Myocyte (in vitro differentiated cells): ENCODE measurements at regions not wholly inside any gene's neighbourhood (a gene's known extent, or its start where the extent isn't known, plus 50 kb on each side); places are given as distances from the start of the nearest gene placed in this dataset.
"Not testable (repeated sequence)": the region's sequence is repeated elsewhere in the genome, so short reads cannot be mapped to it uniquely, and the experiment has no call there.

ENCODE experiments used
- DNase-seq: peaks from one replicate; pipeline ENCODE4 v3.0.0-alpha.2; 2012; ENCODE audit warnings: low read depth

- DNase-seq = no peak
Measured at GRCh38 chr10:23869548-23869947, 339.4 kb upstream of the KIAA1217 start.

- DNase-seq = no peak
Measured at GRCh38 chr10:23869996-23870395, 338.9 kb upstream of the KIAA1217 start.

GRCh38 chr10:23870651-23871610, 338.0 kb upstream of the KIAA1217 start:
- DNase-seq = no peak

GRCh38 chr10:23872290-23872689, 336.6 kb upstream of the KIAA1217 start:
- DNase-seq = no peak

GRCh38 chr10:23877791-23878320, 331.1 kb upstream of the KIAA1217 start:
- no peak for DNase-seq

- DNase-seq = no peak
Measured at GRCh38 chr10:23884670-23885069, 324.3 kb upstream of the KIAA1217 start.

GRCh38 chr10:23885853-23886252, 323.1 kb upstream of the KIAA1217 start:
- no peak for DNase-seq

GRCh38 chr10:23886355-23886754, 322.6 kb upstream of the KIAA1217 start:
- DNase-seq = no peak

GRCh38 chr10:23891301-23891700, 317.6 kb upstream of the KIAA1217 start:
- no peak for DNase-seq

- peak; percentile 5 for DNase-seq
Measured at GRCh38 chr10:23892296-23892695, 316.6 kb upstream of the KIAA1217 start.

- DNase-seq = no peak
Measured at GRCh38 chr10:23897267-23897666, 311.7 kb upstream of the KIAA1217 start.

GRCh38 chr10:23897861-23898260, 311.1 kb upstream of the KIAA1217 start:
- no peak for DNase-seq

GRCh38 chr10:23899166-23899565, 309.8 kb upstream of the KIAA1217 start:
- DNase-seq = no peak

GRCh38 chr10:23910291-23910690, 298.6 kb upstream of the KIAA1217 start:
- DNase-seq = no peak

- no peak for DNase-seq
Measured at GRCh38 chr10:23912884-23913404, 296.0 kb upstream of the KIAA1217 start.

- no peak for DNase-seq
Measured at GRCh38 chr10:23914641-23915040, 294.3 kb upstream of the KIAA1217 start.

GRCh38 chr10:23917251-23917840, 291.6 kb upstream of the KIAA1217 start:
- peak; percentile 1 for DNase-seq

- DNase-seq = no peak
Measured at GRCh38 chr10:23918090-23918723, 290.7 kb upstream of the KIAA1217 start.

- DNase-seq = no peak
Measured at GRCh38 chr10:23918839-23919238, 290.1 kb upstream of the KIAA1217 start.

- DNase-seq = no peak
Measured at GRCh38 chr10:23927576-23928325, 281.2 kb upstream of the KIAA1217 start.

GRCh38 chr10:23934023-23934422, 274.9 kb upstream of the KIAA1217 start:
- DNase-seq = not testable (repeated sequence)
